IPS-NIHi11 (cell line): ENCODE measurements at regions not wholly inside any gene's neighbourhood (a gene's known extent, or its start where the extent isn't known, plus 50 kb on each side); places are given as distances from the start of the nearest gene placed in this dataset.

Experiments used
- DNase-seq: peaks from one replicate; pipeline ENCODE4 v3.0.0; 2012; ENCODE audit warnings: mixed read lengths, low spot score

GRCh38 chr9:88326936-88327335 is 61.3 kb upstream of the SPIN1 start:
- no peak for DNase-seq

- no peak for DNase-seq
These were observed 62.2 kb upstream of the SPIN1 start for GRCh38 chr9:88326015-88326414.

- no peak for DNase-seq
These were observed 65.2 kb upstream of the SPIN1 start for GRCh38 chr9:88322906-88323566.

GRCh38 chr9:88321764-88322163 is 66.5 kb upstream of the SPIN1 start:
- DNase-seq = no peak

GRCh38 chr9:88320748-88321415 is 67.4 kb upstream of the SPIN1 start:
- DNase-seq = no peak

- no peak for DNase-seq
These were observed 68.1 kb upstream of the SPIN1 start for GRCh38 chr9:88319936-88320747.

- peak; percentile 29 for DNase-seq
These were observed 74.7 kb upstream of the SPIN1 start for GRCh38 chr9:88313364-88314220.

- DNase-seq = no peak
These were observed 75.6 kb upstream of the SPIN1 start for GRCh38 chr9:88312517-88313103.

- DNase-seq = no peak
These were observed 76.2 kb upstream of the SPIN1 start for GRCh38 chr9:88312045-88312444.

- peak; percentile 24 for DNase-seq
These were observed 77.8 kb upstream of the SPIN1 start for GRCh38 chr9:88310310-88310980.

GRCh38 chr9:88308831-88309560 is 79.2 kb upstream of the SPIN1 start:
- no peak for DNase-seq

- DNase-seq = no peak
These were observed 81.1 kb upstream of the SPIN1 start for GRCh38 chr9:88307136-88307535.

GRCh38 chr9:88303721-88304451 is 84.4 kb upstream of the SPIN1 start:
- DNase-seq = no peak

- DNase-seq = no peak
These were observed 85.5 kb upstream of the SPIN1 start for GRCh38 chr9:88302579-88303324.

GRCh38 chr9:88300556-88300955 is 87.7 kb upstream of the SPIN1 start:
- no peak for DNase-seq

GRCh38 chr9:88291856-88292255 is 96.4 kb upstream of the SPIN1 start:
- no peak for DNase-seq

- no peak for DNase-seq
These were observed 97.2 kb upstream of the SPIN1 start for GRCh38 chr9:88291056-88291455.

- no peak for DNase-seq
These were observed 98.7 kb upstream of the SPIN1 start for GRCh38 chr9:88289532-88289931.

GRCh38 chr9:88287972-88288371 is 100.3 kb upstream of the SPIN1 start:
- no peak for DNase-seq
